Ectodermal cell (in vitro differentiated cells): ENCODE measurements at regions not wholly inside any gene's neighbourhood (a gene's known extent, or its start where the extent isn't known, plus 50 kb on each side); places are given as distances from the start of the nearest gene placed in this dataset.

Experiments used
- H3K27ac ChIP-seq: 2 replicates; pipeline ENCODE4 v1.7.0; 2013; ENCODE audit warnings: mild to moderate bottlenecking, low read depth, low read length; ENCODE audit not compliant: insufficient read depth, poor library complexity, severe bottlenecking
- H3K27me3 ChIP-seq: 2 replicates; pipeline ENCODE4 v1.7.0; 2013; ENCODE audit warnings: mild to moderate bottlenecking, low read length; ENCODE audit not compliant: insufficient read depth, control insufficient read depth, poor library complexity, severe bottlenecking
- H3K36me3 ChIP-seq: one replicate; pipeline ENCODE4 v1.7.0; 2013; ENCODE audit warnings: low read length; ENCODE audit not compliant: control insufficient read depth, insufficient read depth
- H3K4me1 ChIP-seq: one replicate; pipeline ENCODE4 v1.7.0; 2013; ENCODE audit warnings: low read length; ENCODE audit not compliant: control insufficient read depth, insufficient read depth
- H3K4me3 ChIP-seq: 2 replicates; pipeline ENCODE4 v1.7.0; 2013; ENCODE audit warnings: low read depth, low read length, control low read depth; ENCODE audit not compliant: insufficient read depth
- H3K9me3 ChIP-seq: 2 replicates; pipeline ENCODE4 v1.7.0; 2013; ENCODE audit warnings: mild to moderate bottlenecking, low read length, moderate library complexity; ENCODE audit not compliant: control insufficient read depth
- WGBS, 2 experiments: methylation state at CpG; one replicate each; pipeline ENCODE4 v1.1.7; 2013; ENCODE audit warnings: missing lambda C conversion rate in 2 of 2; 5-methylcytosine and 5-hydroxymethylcytosine counted together

GRCh38 chr6:156579564-156579963 is 197.6 kb upstream of the ARID1B start:
- Histone ChIP-seq H3K4me1 (no peaks in the 10 kb centered on the region), H3K4me3 (no peak overlapping the region), H3K36me3 (no peaks in the 10 kb centered on the region), H3K27ac (no peak overlapping the region), H3K27me3 (no peaks in the 10 kb centered on the region), H3K9me3 (peaks cover 4% of the 10 kb centered on the region)

GRCh38 chr6:156577749-156578148 is 199.4 kb upstream of the ARID1B start:
- H3K27ac ChIP-seq = no peak overlapping the region
- WGBS, 2 experiments = 78 to 92% methylated on average over 1 of the region's 1 CpG
- H3K9me3 ChIP-seq = peaks cover 4% of the 10 kb centered on the region
- no peaks in the 10 kb centered on the region for H3K27me3 ChIP-seq
- no peaks in the 10 kb centered on the region for H3K4me1 ChIP-seq
- no peak overlapping the region for H3K4me3 ChIP-seq
- H3K36me3 ChIP-seq = no peaks in the 10 kb centered on the region

GRCh38 chr6:156575361-156575760 is 201.8 kb upstream of the ARID1B start:
- no peak overlapping the region for H3K27ac ChIP-seq
- no peaks in the 10 kb centered on the region for H3K4me1 ChIP-seq
- no peaks in the 10 kb centered on the region for H3K27me3 ChIP-seq
- H3K4me3 ChIP-seq = no peak overlapping the region
- H3K36me3 ChIP-seq = no peaks in the 10 kb centered on the region
- H3K9me3 ChIP-seq = peaks cover 4% of the 10 kb centered on the region

DNA sequence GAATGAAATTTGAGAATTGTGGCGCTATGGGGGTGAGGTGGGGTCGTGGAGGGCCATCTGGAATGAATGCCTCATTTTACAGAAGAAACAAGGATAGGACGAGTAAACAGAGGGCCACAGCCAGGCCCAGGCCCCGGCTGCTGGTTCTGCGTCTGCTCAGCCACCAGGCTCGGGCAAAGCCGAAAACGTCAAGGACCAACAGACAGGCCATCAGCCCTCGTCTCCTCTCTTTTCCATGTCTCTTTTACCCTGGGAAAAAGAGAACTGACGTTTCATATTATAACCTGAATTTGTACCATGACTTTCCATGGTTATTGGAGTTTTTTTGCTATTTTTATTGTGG is 212.4 kb upstream of the ARID1B start:
- H3K36me3 ChIP-seq = no peaks in the 10 kb centered on the region
- WGBS, 2 experiments = 83 to 84% methylated on average over 9 to 10 of the region's 10 CpGs
- H3K27me3 ChIP-seq = no peaks in the 10 kb centered on the region
- no peaks in the 10 kb centered on the region for H3K4me1 ChIP-seq
- H3K4me3 ChIP-seq = no peak overlapping the region
- H3K9me3 ChIP-seq = no peaks in the 10 kb centered on the region
- no peak overlapping the region for H3K27ac ChIP-seq

DNA sequence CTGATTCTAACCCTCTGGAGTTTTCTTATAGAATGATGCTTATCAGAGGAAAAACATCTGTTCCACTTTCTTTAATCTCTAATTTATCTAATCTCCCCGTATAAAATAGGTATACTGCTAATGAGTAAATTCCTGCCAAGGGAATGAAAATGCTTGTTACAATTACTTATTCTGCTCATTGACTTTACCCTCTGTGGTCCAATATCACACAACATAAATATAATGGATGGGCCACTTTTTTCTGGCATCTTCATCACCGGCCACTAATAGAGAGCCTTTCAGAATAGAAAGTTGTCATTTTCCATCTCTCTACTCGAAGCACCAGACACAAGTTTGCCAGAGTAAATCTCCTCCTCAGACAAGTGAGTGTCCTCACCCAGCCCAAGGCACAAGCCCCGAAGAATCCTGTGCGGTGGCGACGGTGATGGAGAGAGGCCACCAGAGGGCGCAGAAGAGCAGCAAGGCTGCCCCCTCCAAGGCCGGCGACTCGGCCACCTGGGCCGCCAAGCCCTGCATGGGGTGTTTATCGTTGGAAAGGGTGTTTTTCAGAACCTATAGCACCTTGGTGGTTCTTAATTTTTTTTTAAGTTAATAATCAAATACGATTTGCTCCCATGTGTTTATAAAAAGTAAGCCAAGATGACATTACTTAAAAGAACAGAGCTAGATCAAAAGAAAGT is 212.9 kb upstream of the ARID1B start:
- H3K27me3 ChIP-seq = no peaks in the 10 kb centered on the region
- no peak overlapping the region for H3K27ac ChIP-seq
- H3K4me3 ChIP-seq = no peak overlapping the region
- no peaks in the 10 kb centered on the region for H3K4me1 ChIP-seq
- 15 to 21% methylated on average over 13 to 14 of the region's 14 CpGs for WGBS, 2 experiments
- no peaks in the 10 kb centered on the region for H3K36me3 ChIP-seq
- H3K9me3 ChIP-seq = no peaks in the 10 kb centered on the region

GRCh38 chr6:156563714-156564113 is 213.5 kb upstream of the ARID1B start:
- 90 to 93% methylated on average over 9 of the region's 9 CpGs for WGBS, 2 experiments
- no peak overlapping the region for H3K27ac ChIP-seq
- no peak overlapping the region for H3K4me3 ChIP-seq
- H3K4me1 ChIP-seq = no peaks in the 10 kb centered on the region
- H3K27me3 ChIP-seq = no peaks in the 10 kb centered on the region
- H3K36me3 ChIP-seq = no peaks in the 10 kb centered on the region
- H3K9me3 ChIP-seq = no peaks in the 10 kb centered on the region

GRCh38 chr6:156562636-156563035 is 214.5 kb upstream of the ARID1B start:
- 95 to 96% methylated on average over 9 of the region's 9 CpGs for WGBS, 2 experiments
- H3K4me1 ChIP-seq = no peaks in the 10 kb centered on the region
- no peaks in the 10 kb centered on the region for H3K36me3 ChIP-seq
- H3K27me3 ChIP-seq = no peaks in the 10 kb centered on the region
- H3K4me3 ChIP-seq = no peak overlapping the region
- H3K9me3 ChIP-seq = no peaks in the 10 kb centered on the region
- no peak overlapping the region for H3K27ac ChIP-seq

DNA sequence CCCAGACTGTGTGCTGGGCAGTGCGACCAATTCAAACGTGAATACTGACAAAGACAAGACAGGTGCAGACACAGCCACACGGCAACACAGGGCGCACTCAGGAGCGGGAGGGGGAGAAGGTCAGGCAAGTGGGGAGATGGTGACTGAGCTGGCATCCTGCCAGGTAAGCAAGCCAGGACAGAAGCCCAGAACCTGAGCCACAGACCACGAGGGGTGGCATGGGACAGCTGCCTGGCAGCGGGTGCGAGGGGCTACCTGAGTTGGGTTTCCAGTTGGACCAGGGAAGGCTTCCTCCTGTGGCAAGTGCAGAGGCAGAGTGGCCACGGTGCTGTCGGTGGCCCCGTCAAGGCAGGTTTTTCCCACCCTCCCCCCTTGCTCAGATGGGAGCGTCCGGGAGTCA is 215.2 kb upstream of the ARID1B start:
- Histone ChIP-seq H3K27ac (no peak overlapping the region), H3K9me3 (no peaks in the 10 kb centered on the region), H3K4me1 (peaks cover 5% of the 10 kb centered on the region), H3K4me3 (no peak overlapping the region), H3K36me3 (no peaks in the 10 kb centered on the region), H3K27me3 (no peaks in the 10 kb centered on the region)
- 90 to 98% methylated on average over 13 of the region's 13 CpGs for WGBS, 2 experiments

- Histone ChIP-seq H3K9me3 (no peaks in the 10 kb centered on the region), H3K27ac (no peak overlapping the region), H3K4me3 (no peak overlapping the region), H3K36me3 (no peaks in the 10 kb centered on the region), H3K27me3 (no peaks in the 10 kb centered on the region), H3K4me1 (peaks cover 5% of the 10 kb centered on the region)
These were observed 216.7 kb upstream of the ARID1B start for GRCh38 chr6:156560476-156560875.

DNA sequence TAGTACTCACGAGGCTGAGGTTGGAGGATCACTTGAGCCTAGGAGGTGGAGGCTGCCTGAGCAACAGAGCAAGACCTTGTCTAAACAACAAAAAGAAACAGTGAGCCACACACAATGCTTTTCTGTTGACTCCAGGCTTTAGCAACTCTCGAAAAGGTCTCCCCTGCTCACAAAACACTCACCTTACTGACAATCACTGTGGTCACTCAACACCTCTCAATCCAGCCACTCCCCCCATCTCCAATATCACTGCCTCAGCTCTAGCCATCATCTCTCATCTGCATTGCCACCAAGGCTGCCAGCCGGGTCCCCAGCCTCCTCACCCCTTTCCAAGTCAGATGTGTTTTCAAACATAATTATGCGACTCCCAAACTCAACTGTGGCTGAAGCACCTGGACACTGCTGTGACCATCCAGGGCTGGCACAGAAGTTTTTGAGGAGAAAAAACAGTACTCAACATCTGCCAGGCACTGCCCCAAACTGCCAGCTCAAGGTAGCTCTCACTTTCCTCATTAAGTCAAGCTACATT is 218.0 kb upstream of the ARID1B start:
- Histone ChIP-seq H3K9me3 (no peaks in the 10 kb centered on the region), H3K27me3 (no peaks in the 10 kb centered on the region), H3K4me3 (no peak overlapping the region), H3K36me3 (no peaks in the 10 kb centered on the region), H3K27ac (no peak overlapping the region), H3K4me1 (peaks cover 5% of the 10 kb centered on the region)
- whole genome bisulfite sequencing, 2 experiments = 90 to 97% methylated on average over 4 of the region's 4 CpGs

DNA sequence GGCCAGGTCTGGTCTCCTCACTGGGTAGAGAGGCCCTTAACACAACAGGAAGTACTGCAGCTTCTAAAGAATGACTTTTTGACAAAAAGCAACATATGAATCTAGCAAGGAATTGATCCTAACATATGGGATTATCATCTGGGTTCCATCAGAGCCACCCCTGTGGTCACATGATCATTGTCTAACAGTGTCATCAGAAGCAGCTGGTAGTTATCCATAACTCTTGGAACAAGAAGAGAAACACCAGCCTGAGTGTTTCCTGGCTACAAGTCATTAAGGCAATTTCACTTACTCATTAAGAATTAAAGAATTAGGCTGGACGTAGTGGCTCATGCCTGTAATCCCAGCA is 219.3 kb upstream of the ARID1B start:
- no peak overlapping the region for H3K4me3 ChIP-seq
- no peaks in the 10 kb centered on the region for H3K27me3 ChIP-seq
- no peaks in the 10 kb centered on the region for H3K36me3 ChIP-seq
- H3K4me1 ChIP-seq = peaks cover 5% of the 10 kb centered on the region
- WGBS, 2 experiments = 92% methylated on average over 1 of the region's 1 CpG; no CpG with 5 or more reads in 1 of the 2 experiments
- no peak overlapping the region for H3K27ac ChIP-seq
- H3K9me3 ChIP-seq = no peaks in the 10 kb centered on the region
